Right cardiac atrium (tissue), 5 donors: ENCODE measurements at regions not wholly inside any gene's neighbourhood (a gene's known extent, or its start where the extent isn't known, plus 50 kb on each side); places are given as distances from the start of the nearest gene placed in this dataset.

Source experiments
- ATAC-seq, 2 donors: fragments of 200-7000 bp; cut with Tn5 transposase; one replicate each; pipeline versions ENCODE4 v1.8.0 to v1.9.1; 2020; ENCODE audit warnings: moderate library complexity in 2 of 2, mild to moderate bottlenecking in 1 of 2
- DNase-seq, 3 donors: peaks; one replicate each; pipeline ENCODE4 v3.0.0-alpha.2; 2020
- H3K27ac ChIP-seq: one replicate; pipeline ENCODE4 v1.5.1; 2013; ENCODE audit warnings: mild to moderate bottlenecking, low read length, control low read depth, moderate library complexity
- H3K27me3 ChIP-seq: one replicate; pipeline ENCODE4 v1.6.1; 2013; ENCODE audit not compliant: control insufficient read depth, insufficient read depth
- H3K4me1 ChIP-seq: one replicate; pipeline ENCODE4 v1.6.1; 2013; ENCODE audit warnings: low read length; ENCODE audit not compliant: control insufficient read depth, insufficient read depth
- H3K4me3 ChIP-seq: one replicate; pipeline ENCODE4 v1.5.1; 2013; ENCODE audit warnings: low read length, control low read depth
- H3K9me3 ChIP-seq: one replicate; pipeline ENCODE4 v1.6.1; 2013; ENCODE audit warnings: low read length; ENCODE audit not compliant: control insufficient read depth
- WGBS: extraction: QIAGEN DNeasy Blood & Tissue Kit; methylation state at CpG from one replicate; pipeline ENCODE4 v1.1.7; 2013; 5-methylcytosine and 5-hydroxymethylcytosine counted together
- intact Hi-C, 4 donors: fragments of 100-400 bp; cut with DNase I; formaldehyde crosslinking; loops; one replicate each; pipeline versions ENCODE4 v1.11.0 to v1.14.0; 2022 to 2023
- donor health status: healthy with polysubstance abuse.
- donor health status: DM: no; HTN: yes; CAD: no.
- donor health status: DM: no; HTN: no; CAD: no.
- donor health status: DM: no; HTN: yes; CAD: no; lungs with severe emphysema.
- donor health status: DM: yes; HTN: yes; CAD: no.

DNA sequence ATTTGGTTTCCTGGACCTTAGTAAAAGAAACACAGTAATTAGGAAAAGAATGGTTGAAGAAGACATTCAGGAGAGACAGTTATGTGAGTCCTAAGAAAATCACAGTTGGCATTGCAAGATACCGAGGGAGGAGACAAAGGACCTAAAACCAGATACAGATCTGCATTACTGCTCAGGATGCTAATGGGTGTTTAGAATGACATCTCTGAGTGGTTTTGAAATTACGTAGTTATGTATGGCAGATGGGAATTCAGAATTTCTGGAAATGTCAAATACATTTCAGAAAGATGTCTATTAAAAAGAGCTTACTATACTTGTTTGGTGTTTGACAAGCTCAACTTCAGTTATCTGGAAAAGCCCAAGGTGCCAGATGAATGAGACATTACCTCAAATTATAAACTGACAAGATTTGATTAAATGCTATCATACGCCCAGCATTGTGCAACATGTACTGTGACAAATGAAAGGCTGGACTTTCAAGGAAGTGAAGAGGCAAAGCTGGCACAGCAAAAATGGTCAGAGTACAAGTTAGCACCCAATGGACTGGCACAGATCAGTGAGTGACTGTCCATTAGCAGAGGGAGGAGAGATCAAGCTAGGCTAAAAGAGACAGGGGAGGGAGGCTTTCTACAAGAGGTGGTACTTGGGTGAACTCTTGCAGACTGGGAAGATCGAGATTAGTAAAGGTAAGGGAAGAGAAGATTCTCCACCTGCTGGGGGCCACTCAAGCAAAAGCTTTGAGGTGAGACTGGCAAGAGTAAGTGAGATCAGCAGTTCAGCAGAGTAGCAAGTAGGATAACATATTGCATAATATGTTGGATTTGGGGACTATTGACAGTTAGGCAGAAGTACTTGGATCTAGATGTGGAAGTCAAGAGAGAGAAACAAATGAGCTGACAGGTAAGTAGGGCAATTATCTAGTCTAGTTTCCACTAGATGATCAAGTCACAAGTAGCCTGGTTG is 168.9 kb downstream of the CYRIA start:
- no peaks in the 10 kb centered on the region for H3K27me3 ChIP-seq
- ATAC-seq, result peak in 1 of 2 donors; percentile 61
- H3K9me3 ChIP-seq, result no peaks in the 10 kb centered on the region
- no peak overlapping the region for H3K4me3 ChIP-seq
- H3K4me1 ChIP-seq, result no peaks in the 10 kb centered on the region
- DNase-seq, result no peak
- WGBS, result 84% methylated on average over 4 of the region's 4 CpGs
- no peak overlapping the region for H3K27ac ChIP-seq
- intact Hi-C loops, result no loop called here

DNA sequence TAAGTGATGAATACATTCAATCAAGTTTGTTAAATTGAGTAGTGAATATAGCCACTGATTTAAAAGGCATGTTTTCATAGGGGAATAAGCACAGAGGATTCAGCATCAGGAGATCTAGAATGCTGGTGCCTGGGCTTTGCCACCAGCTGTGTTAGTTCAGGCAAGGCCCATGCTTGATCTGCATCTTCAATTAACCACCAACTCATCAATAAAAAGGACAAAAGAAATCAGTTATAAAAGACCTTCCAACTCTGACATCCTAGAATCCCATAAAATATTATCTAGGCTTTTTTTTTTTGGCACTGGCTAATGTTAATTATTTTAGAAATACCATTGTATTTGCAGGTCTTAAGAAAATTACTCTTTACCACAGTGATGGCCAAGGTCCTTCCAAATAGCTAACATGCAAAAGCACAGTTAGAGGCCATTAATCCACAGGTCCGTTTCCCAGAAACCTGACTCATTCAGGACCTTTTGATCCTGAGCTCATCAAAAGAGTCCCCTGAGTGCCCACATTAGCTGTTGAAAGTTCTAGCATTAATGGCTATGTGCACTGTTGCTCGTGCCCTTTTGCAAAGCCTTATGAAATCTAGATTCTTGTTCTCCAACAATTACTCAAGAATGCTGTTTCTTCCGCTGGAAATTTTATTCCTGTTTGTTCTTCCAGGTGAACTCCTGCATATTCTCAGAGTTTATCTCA is 170.0 kb downstream of the CYRIA start:
- Histone ChIP-seq H3K4me1 (no peaks in the 10 kb centered on the region), H3K27ac (no peak overlapping the region), H3K27me3 (no peaks in the 10 kb centered on the region), H3K4me3 (no peak overlapping the region), H3K9me3 (no peaks in the 10 kb centered on the region)
- WGBS, result 72% methylated on average over 3 of the region's 3 CpGs
- ATAC-seq, result no peak
- intact Hi-C loops, result no loop called here
- DNase-seq, result no peak

DNA sequence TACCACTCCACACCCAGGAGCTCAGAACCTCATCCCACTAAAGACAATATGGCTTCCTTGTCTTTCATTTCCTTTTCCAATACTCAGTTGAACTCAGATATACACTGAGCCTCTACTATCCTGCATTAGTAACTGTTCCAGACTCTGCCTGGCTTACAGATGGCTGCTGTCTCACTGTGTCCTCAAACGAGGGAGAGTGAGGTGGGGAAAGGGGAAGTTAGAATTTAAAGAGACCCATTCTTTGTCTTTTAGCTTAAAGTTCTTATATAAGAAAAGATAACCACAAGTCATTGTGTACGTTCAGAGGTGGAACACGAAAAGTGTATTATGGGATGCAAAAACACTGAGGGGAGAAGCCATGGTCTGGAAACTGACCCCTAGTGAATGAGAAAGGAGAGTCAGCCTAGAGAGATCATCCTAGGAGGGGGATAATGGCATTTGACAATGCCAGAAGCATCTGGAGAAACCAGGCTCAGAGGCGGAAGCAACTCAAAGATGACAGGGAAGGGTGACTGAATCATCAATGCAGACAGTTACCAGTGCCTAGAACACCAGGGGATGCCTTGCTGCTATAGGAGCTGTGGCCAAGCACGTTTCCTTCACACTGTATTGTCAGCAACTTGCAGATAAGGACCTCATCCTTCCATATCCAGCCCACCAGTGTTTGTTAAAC is 170.7 kb downstream of the CYRIA start:
- Histone ChIP-seq H3K27me3 (no peaks in the 10 kb centered on the region), H3K4me3 (no peak overlapping the region), H3K4me1 (no peaks in the 10 kb centered on the region), H3K9me3 (no peaks in the 10 kb centered on the region), H3K27ac (no peak overlapping the region)
- intact Hi-C loops, result no loop called here
- no peak for DNase-seq
- WGBS, result 52% methylated on average over 5 of the region's 5 CpGs
- ATAC-seq, result no peak

DNA sequence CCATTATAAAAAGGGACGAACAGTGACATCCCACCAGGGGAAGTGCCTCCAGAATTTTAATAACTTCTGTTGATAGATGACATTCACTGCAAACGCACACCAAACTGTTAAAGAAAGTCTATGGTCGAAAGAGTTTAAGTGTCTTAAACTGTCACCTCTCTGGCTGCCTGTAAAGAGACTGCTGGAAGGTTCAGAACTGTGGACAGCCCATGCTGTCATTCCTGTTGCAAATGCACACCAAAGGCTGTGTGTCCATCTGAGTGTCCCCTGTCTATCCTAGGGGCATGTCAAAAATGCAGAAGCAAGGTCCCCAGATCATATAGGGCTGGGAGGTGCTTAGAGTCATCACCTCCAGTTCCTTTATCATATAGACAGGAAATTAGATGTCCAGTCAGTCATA is 171.8 kb downstream of the CYRIA start:
- H3K27ac ChIP-seq, result no peak overlapping the region
- intact Hi-C loops, result no loop called here
- no peaks in the 10 kb centered on the region for H3K27me3 ChIP-seq
- no peak for DNase-seq
- H3K4me3 ChIP-seq, result no peak overlapping the region
- ATAC-seq, result no peak
- 66% methylated on average over 3 of the region's 3 CpGs for WGBS
- H3K4me1 ChIP-seq, result no peaks in the 10 kb centered on the region
- H3K9me3 ChIP-seq, result no peaks in the 10 kb centered on the region

DNA sequence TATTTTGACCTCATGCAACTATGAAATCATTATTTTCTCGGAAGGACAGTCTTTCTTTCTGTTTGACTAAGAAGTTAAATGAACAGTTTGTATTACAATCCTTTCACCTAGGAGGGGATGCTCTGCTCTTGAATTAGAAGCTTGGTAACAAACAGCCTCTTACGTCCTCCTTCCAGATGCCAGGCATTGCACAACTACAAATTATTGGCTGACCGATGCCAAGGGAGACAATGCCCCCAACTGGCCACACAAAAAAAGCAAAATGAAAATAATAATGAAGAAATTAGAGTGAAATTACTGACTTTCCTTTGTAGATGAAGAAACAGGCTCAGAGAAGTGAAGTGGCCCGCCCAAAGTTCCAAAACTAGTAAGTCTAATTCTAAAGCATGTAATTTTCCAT is 177.9 kb downstream of the CYRIA start:
- no peak for ATAC-seq
- no peak overlapping the region for H3K4me3 ChIP-seq
- H3K27ac ChIP-seq, result no peak overlapping the region
- H3K9me3 ChIP-seq, result no peaks in the 10 kb centered on the region
- 39% methylated on average over 4 of the region's 4 CpGs for WGBS
- intact Hi-C loops, result loop anchor here in 1 of 4 donors (5.0 kb wide), 1 partner anchor 550 kb away; no protein-coding TSS in a partner anchor
- H3K4me1 ChIP-seq, result no peaks in the 10 kb centered on the region
- no peaks in the 10 kb centered on the region for H3K27me3 ChIP-seq
- no peak for DNase-seq

DNA sequence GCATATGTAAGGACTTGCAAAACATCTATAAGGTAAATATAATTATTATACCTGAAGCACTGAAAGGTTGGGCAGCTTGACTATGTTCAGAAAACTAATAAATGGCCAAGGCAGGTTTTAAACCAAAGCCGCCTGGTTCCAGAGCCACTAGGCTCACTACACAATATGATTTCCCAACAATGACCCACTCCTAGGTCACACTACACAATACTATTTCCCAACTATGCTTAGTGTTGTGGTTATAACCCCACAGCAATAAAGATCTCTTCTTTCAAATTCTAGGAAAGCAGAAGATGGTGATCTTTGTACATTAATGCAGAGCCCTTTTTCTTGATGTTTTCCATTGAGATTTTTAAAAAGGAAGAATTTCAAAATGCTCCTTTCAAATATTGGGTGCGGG is 180.4 kb downstream of the CYRIA start:
- DNase-seq, result no peak
- H3K27ac ChIP-seq, result no peak overlapping the region
- H3K27me3 ChIP-seq, result no peaks in the 10 kb centered on the region
- 95% methylated on average over 2 of the region's 2 CpGs for WGBS
- no peak for ATAC-seq
- no peaks in the 10 kb centered on the region for H3K4me1 ChIP-seq
- H3K4me3 ChIP-seq, result no peak overlapping the region
- intact Hi-C loops, result loop anchor here in 1 of 4 donors (5.0 kb wide), 1 partner anchor 548 kb away; no protein-coding TSS in a partner anchor
- no peaks in the 10 kb centered on the region for H3K9me3 ChIP-seq

DNA sequence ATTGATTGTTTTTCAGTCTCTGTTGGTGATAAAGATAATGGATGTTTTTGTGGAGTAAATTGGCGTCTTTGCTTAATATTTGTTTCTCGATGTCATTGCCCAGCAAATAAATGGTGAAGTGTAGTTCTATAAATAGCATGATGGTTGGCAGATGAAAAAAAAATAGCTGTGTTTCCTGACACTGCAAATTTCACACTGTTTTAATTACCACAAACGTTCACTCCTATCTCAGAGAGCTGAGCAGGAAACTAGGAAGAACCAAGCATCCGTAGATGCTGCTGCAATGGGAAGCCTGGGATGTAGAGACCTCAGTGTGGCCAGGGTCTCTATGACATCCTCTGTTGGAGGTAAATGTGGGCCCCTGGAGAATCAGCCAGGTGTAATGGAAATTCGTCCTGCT is 183.2 kb downstream of the CYRIA start:
- no peak overlapping the region for H3K27ac ChIP-seq
- no peaks in the 10 kb centered on the region for H3K4me1 ChIP-seq
- H3K27me3 ChIP-seq, result no peaks in the 10 kb centered on the region
- DNase-seq (no peak), ATAC-seq (no peak)
- no peaks in the 10 kb centered on the region for H3K9me3 ChIP-seq
- WGBS, result 34% methylated on average over 5 of the region's 5 CpGs
- H3K4me3 ChIP-seq, result no peak overlapping the region
- intact Hi-C loops, result loop anchor here in 1 of 4 donors (5.0 kb wide), 1 partner anchor 545 kb away; no protein-coding TSS in a partner anchor

DNA sequence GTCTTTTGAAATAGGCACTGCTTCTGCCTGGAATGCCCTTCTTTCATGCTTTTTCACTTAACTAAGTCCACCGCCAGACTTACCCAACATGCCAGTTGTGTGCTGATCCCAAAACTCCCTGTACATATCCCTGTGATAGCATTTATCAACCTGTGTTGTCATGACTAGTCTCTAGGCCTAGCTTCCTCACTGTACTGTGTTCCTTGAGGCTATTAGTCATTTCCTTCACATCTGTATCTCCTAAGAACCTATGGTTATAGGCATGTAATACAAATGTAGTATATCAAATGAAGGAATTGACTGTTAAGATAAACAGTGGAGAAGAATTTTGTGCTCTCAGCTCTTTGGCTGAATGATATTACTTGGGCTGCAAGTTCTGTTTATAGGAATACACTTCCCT is 184.3 kb downstream of the CYRIA start:
- DNase-seq (no peak), ATAC-seq (no peak)
- Histone ChIP-seq H3K4me3 (no peak overlapping the region), H3K27ac (no peak overlapping the region), H3K9me3 (no peaks in the 10 kb centered on the region), H3K27me3 (no peaks in the 10 kb centered on the region), H3K4me1 (no peaks in the 10 kb centered on the region)
- intact Hi-C loops, result loop anchor here in 1 of 4 donors (5.0 kb wide), 1 partner anchor 544 kb away; no protein-coding TSS in a partner anchor
- WGBS, result 87% methylated on average over 1 of the region's 1 CpG

DNA sequence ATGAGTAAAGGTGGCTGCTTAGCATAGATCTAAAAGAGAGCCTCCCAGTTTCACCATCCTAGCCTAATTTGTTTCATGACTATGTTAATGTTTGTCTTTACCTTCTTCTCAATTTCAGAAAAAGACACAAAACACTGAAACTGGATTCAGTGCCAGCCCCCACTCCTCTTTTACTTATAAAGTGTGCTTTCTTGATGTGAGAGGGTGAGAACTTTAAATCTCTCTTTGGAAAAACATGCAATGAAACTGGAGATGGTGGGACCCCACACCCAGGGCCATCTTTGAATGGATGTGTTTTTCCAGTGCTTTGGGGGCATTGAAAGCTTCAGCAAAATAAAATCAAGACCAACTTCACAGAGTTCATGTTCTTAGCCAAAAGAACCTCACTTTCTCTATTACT is 185.9 kb downstream of the CYRIA start:
- H3K27ac ChIP-seq, result no peak overlapping the region
- H3K9me3 ChIP-seq, result no peaks in the 10 kb centered on the region
- H3K4me3 ChIP-seq, result no peak overlapping the region
- H3K4me1 ChIP-seq, result no peaks in the 10 kb centered on the region
- no peaks in the 10 kb centered on the region for H3K27me3 ChIP-seq
- ATAC-seq, result no peak
- DNase-seq, result no peak
- intact Hi-C loops, result loop anchor here in 1 of 4 donors (5.0 kb wide), 1 partner anchor 542 kb away; no protein-coding TSS in a partner anchor

DNA sequence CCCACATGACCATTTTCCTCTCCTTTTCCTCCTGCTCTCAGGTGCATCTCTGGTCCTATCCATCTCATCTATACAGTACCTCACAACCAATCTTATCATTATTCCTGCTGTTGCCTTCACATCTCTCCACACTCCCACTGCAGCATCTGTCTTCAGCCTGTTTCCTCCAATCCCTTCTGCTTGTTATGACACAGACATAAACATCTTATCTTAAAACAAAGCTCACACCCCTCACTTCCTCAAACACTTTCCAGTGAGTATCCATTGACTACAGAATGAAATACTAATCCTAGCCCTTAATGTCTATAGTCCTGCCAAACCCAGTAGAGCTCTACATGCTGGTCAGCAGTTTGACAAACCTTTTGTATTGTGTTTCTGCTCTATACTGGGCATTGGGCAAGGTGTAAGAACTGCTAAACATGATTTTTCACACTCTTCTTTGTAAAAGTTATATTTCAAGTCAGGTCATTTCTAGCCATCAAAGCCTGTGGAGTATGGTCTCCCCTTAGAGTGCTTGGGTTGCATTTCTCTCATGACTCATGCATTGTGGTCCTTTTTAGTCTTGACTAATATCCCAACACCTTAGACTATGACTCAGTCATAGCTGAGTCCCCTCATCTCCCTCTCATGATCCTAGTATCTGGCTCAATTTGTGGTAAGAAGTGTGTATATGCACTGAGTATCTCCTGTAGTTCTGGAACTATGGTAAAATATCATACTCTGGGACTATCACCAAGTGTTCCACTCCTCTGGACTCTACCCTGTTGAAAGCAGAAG is 187.0 kb downstream of the CYRIA start:
- H3K27me3 ChIP-seq, result no peaks in the 10 kb centered on the region
- no peak overlapping the region for H3K27ac ChIP-seq
- ATAC-seq (no peak), DNase-seq (no peak)
- H3K9me3 ChIP-seq, result no peaks in the 10 kb centered on the region
- intact Hi-C loops, result no loop called here
- no peak overlapping the region for H3K4me3 ChIP-seq
- no peaks in the 10 kb centered on the region for H3K4me1 ChIP-seq
